Breast epithelium (tissue), 3 donors: ENCODE measurements at regions not wholly inside any gene's neighbourhood (a gene's known extent, or its start where the extent isn't known, plus 50 kb on each side); places are given as distances from the start of the nearest gene placed in this dataset.

Source experiments
- CTCF ChIP-seq, 3 donors: fragments of 450-650 bp; IDR thresholded peaks; one replicate each; pipeline ENCODE4 v1.5.1; 2016 to 2017; ENCODE audit warnings: antibody characterized with exemption in 3 of 3, mild to moderate bottlenecking in 3 of 3, moderate library complexity in 3 of 3
- POLR2A ChIP-seq: fragments of 450-650 bp; IDR thresholded peaks from one replicate; pipeline ENCODE4 v1.6.1; 2016; ENCODE audit warnings: antibody characterized with exemption, mild to moderate bottlenecking, moderate library complexity

GRCh38 chr22:48318575-48319320 lies 1508.9 kb downstream of the BRD1 start:
- TF ChIP-seq CTCF (IDR thresholded peaks at IDR 0.05) (no peak), POLR2A (no peak)
